CD14-positive monocyte (primary cell): ENCODE measurements at regions not wholly inside any gene's neighbourhood (a gene's known extent, or its start where the extent isn't known, plus 50 kb on each side); places are given as distances from the start of the nearest gene placed in this dataset.

ENCODE experiments used
- DNase-seq, 3 donors: peaks; one replicate each; pipeline ENCODE4 v3.0.0-alpha.2; 2011 to 2022
- H2AFZ ChIP-seq: 2 replicates; pipeline ENCODE4 v1.6.0; 2012; ENCODE audit warnings: mild to moderate bottlenecking, low read depth, low read length, inconsistent platforms; ENCODE audit not compliant: insufficient read depth, poor library complexity, severe bottlenecking
- H3K27ac ChIP-seq, 2 donors: 1 replicate in 1 of 2; 2 replicates in 1 of 2; pipeline ENCODE4 v1.5.1; 2012 to 2013; ENCODE audit warnings: low read length in 2 of 2, control low read depth in 1 of 2, inconsistent platforms in 1 of 2, low read depth in 1 of 2, mild to moderate bottlenecking in 1 of 2
- H3K27me3 ChIP-seq, 2 donors: one replicate each; pipeline versions ENCODE4 v1.6.0 to v1.6.1; 2011 to 2013; ENCODE audit warnings: low read length in 2 of 2; ENCODE audit not compliant: control insufficient read depth in 2 of 2, insufficient read depth in 2 of 2
- H3K36me3 ChIP-seq, 2 donors: replicated peaks in 1 of 2; 1 replicate in 1 of 2; 2 replicates in 1 of 2; pipeline versions ENCODE4 v1.5.1 to v1.6.1; 2012 to 2013; ENCODE audit warnings: low read length in 2 of 2, control low read depth in 1 of 2, inconsistent platforms in 1 of 2, mild to moderate bottlenecking in 1 of 2; ENCODE audit not compliant: insufficient read depth in 2 of 2, control insufficient read depth in 1 of 2
- H3K4me1 ChIP-seq, 2 donors: 1 replicate in 1 of 2; 2 replicates in 1 of 2; pipeline versions ENCODE4 v1.5.1 to v1.6.1; 2012 to 2013; ENCODE audit warnings: low read length in 2 of 2, control low read depth in 1 of 2, inconsistent platforms in 1 of 2, mild to moderate bottlenecking in 1 of 2, moderate library complexity in 1 of 2; ENCODE audit not compliant: insufficient read depth in 2 of 2, control insufficient read depth in 1 of 2
- H3K4me2 ChIP-seq: replicated peaks from 2 replicates; pipeline ENCODE3; 2012; ENCODE audit warnings: low read length, moderate library complexity, mild to moderate bottlenecking; ENCODE audit not compliant: poor library complexity, severe bottlenecking; ENCODE audit errors: extremely low read depth
- H3K4me3 ChIP-seq, 3 experiments: fragments of 200-600 bp in 1 of 3; sonication (generic) in 1 of 3; replicated peaks in 1 of 3; 1 replicate in 2 of 3; 2 replicates in 1 of 3; pipeline ENCODE4 v1.5.1; 2011 to 2013; ENCODE audit warnings: low read length in 3 of 3, mild to moderate bottlenecking in 3 of 3, control low read depth in 2 of 3, low read depth in 2 of 3, inconsistent platforms in 1 of 3, moderate library complexity in 1 of 3
- H3K79me2 ChIP-seq: 2 replicates; pipeline ENCODE4 v1.6.0; 2012; ENCODE audit warnings: mild to moderate bottlenecking, control low read depth, inconsistent platforms, low read length, moderate library complexity; ENCODE audit not compliant: insufficient read depth
- H3K9ac ChIP-seq: 2 replicates; pipeline ENCODE4 v1.6.0; 2017; ENCODE audit warnings: low read length, mild to moderate bottlenecking; ENCODE audit not compliant: insufficient read depth, poor library complexity, severe bottlenecking
- H3K9me3 ChIP-seq, 2 donors: replicated peaks in 1 of 2; 1 replicate in 1 of 2; 2 replicates in 1 of 2; pipeline versions ENCODE4 v1.5.1 to v1.6.1; 2012 to 2013; ENCODE audit warnings: low read length in 2 of 2, control low read depth in 1 of 2; ENCODE audit not compliant: control insufficient read depth in 1 of 2, insufficient read depth in 1 of 2
- H4K20me1 ChIP-seq: 2 replicates; pipeline ENCODE4 v1.6.0; 2012; ENCODE audit warnings: mild to moderate bottlenecking, low read length, control low read depth, moderate library complexity; ENCODE audit not compliant: insufficient read depth
- H3K27ac Mint-ChIP-seq, 7 donors: one replicate each; pipeline ENCODE4 v1.8.0; 2020; ENCODE audit warnings: mild to moderate bottlenecking in 7 of 7, mixed read lengths in 7 of 7, moderate library complexity in 6 of 7, inconsistent platforms in 2 of 7
- H3K27me3 Mint-ChIP-seq, 3 donors: one replicate each; pipeline ENCODE4 v1.8.0; 2021 to 2022; ENCODE audit warnings: low read depth in 3 of 3, mild to moderate bottlenecking in 3 of 3, mixed read lengths in 3 of 3, moderate library complexity in 3 of 3, inconsistent platforms in 1 of 3
- H3K36me3 Mint-ChIP-seq, 2 donors: one replicate each; pipeline ENCODE4 v1.8.0; 2020; ENCODE audit warnings: mixed read lengths in 2 of 2, inconsistent platforms in 1 of 2, mild to moderate bottlenecking in 1 of 2
- H3K4me1 Mint-ChIP-seq: one replicate; pipeline ENCODE4 v1.8.0; 2020; ENCODE audit warnings: mild to moderate bottlenecking, mixed read lengths
- H3K4me3 Mint-ChIP-seq, 2 donors: one replicate each; pipeline ENCODE4 v1.8.0; 2020; ENCODE audit warnings: mild to moderate bottlenecking in 2 of 2, mixed read lengths in 2 of 2, moderate library complexity in 1 of 2
- H3K9me3 Mint-ChIP-seq, 7 donors: one replicate each; pipeline ENCODE4 v1.8.0; 2020 to 2022; ENCODE audit warnings: mixed read lengths in 7 of 7, mild to moderate bottlenecking in 6 of 7, moderate library complexity in 6 of 7, inconsistent platforms in 2 of 7
- WGBS: methylation state at CpG from one replicate; pipeline ENCODE4 v1.1.5; 2013; ENCODE audit warnings: missing lambda C conversion rate; ENCODE audit not compliant: insufficient coverage; 5-methylcytosine and 5-hydroxymethylcytosine counted together
- intact Hi-C, 2 donors: fragments of 100-400 bp; cut with micrococcal nuclease; formaldehyde crosslinking; loops; one replicate each; pipeline versions ENCODE4 v1.15.0 to v1.15.1; 2023
- TF ChIP-seq, protein P1 (sequence below): fragments of 200-600 bp; IDR thresholded peaks from one replicate; pipeline ENCODE4 v1.8.0; 2022; ENCODE audit warnings: antibody characterized with exemption, mild to moderate bottlenecking

DNA sequence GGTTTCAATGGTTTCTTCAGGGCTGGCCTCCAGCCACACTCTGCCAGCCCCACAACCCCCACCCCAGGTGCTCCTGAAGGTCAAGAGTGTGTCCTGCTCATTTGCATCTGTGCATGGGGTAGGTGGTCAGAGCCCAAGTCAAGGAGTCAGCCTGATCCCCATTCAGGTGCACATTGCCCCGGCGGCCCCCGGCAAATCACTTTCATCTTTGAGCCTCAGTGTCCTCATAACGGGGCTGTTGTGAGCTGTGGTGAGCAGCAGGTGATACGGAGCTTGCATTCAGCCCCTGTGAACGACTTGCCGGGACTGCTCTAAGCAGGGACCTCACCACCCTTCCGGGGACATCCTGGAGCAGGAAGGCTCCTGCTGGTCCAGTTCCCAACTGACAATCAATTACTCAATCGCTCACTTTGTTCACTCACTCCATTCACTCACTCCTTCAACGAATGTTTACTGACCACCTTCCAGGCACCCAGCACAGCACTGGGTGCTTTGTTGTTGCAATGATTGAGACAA, 93.2 kb upstream of the CPEB4 start:
- Histone ChIP-seq H3K27me3 (no peaks in the 10 kb centered on the region), H2AFZ (no peak overlapping the region), H4K20me1 (no peaks in the 10 kb centered on the region), H3K27ac (no peak overlapping the region), H3K4me3 (no peak overlapping the region), H3K79me2 (no peaks in the 10 kb centered on the region), H3K9ac (no peak overlapping the region), H3K9me3 (no peaks in the 10 kb centered on the region), H3K36me3 (no peaks in the 10 kb centered on the region), H3K4me1 (peaks cover 18 to 21% of the 10 kb centered on the region in 2 donors), H3K4me2 (no peak overlapping the region)
- H3K27me3 Mint-ChIP-seq, result peaks cover 0 to 3% (median 1%) of the 10 kb centered on the region in 3 donors
- no peak overlapping the region for H3K27ac Mint-ChIP-seq
- WGBS, result 82% methylated on average over 6 of the region's 10 CpGs
- intact Hi-C loops, result no loop called here
- no peak overlapping the region for H3K4me3 Mint-ChIP-seq
- H3K4me1 Mint-ChIP-seq, result peaks cover 40% of the 10 kb centered on the region
- DNase-seq, result no peak
- peaks cover 0 to 2% of the 10 kb centered on the region in 2 donors for H3K36me3 Mint-ChIP-seq
- no peaks in the 10 kb centered on the region for H3K9me3 Mint-ChIP-seq
- TF ChIP-seq, protein P1, sequence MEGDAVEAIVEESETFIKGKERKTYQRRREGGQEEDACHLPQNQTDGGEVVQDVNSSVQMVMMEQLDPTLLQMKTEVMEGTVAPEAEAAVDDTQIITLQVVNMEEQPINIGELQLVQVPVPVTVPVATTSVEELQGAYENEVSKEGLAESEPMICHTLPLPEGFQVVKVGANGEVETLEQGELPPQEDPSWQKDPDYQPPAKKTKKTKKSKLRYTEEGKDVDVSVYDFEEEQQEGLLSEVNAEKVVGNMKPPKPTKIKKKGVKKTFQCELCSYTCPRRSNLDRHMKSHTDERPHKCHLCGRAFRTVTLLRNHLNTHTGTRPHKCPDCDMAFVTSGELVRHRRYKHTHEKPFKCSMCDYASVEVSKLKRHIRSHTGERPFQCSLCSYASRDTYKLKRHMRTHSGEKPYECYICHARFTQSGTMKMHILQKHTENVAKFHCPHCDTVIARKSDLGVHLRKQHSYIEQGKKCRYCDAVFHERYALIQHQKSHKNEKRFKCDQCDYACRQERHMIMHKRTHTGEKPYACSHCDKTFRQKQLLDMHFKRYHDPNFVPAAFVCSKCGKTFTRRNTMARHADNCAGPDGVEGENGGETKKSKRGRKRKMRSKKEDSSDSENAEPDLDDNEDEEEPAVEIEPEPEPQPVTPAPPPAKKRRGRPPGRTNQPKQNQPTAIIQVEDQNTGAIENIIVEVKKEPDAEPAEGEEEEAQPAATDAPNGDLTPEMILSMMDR, result no peak

DNA sequence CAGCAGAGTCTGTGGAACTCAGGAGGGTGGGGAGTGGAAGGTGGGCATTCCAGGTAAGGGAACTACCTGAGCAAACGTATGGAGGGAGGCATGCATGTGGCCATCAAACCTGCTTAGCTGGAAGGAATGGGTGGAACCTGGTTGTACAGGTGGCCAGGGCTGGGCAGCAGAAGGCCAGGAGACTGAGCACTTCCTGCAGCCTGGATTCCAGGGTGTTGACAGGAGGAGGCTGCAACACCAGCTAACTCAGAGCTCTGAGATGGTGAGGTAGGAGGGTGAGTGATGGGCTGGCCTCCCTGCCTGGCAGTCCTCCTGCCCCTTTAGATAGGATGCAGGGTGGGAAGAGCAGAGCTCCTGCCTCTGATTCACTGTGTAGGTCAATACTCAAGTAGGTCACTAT, 92.5 kb upstream of the CPEB4 start:
- peaks cover 0 to 1% of the 10 kb centered on the region in 2 donors for H3K36me3 Mint-ChIP-seq
- H3K4me2 ChIP-seq, result no peak overlapping the region
- H3K9me3 ChIP-seq, result no peaks in the 10 kb centered on the region
- H3K79me2 ChIP-seq, result no peaks in the 10 kb centered on the region
- H3K9me3 Mint-ChIP-seq, result no peaks in the 10 kb centered on the region
- no peak overlapping the region for H3K27ac Mint-ChIP-seq
- H3K4me3 Mint-ChIP-seq, result no peak overlapping the region
- no peak for DNase-seq
- no peaks in the 10 kb centered on the region for H3K27me3 ChIP-seq
- H3K4me1 ChIP-seq, result peaks cover 18 to 21% of the 10 kb centered on the region in 2 donors
- H2AFZ ChIP-seq, result no peak overlapping the region
- H3K4me3 ChIP-seq, result no peak overlapping the region
- H3K36me3 ChIP-seq, result no peaks in the 10 kb centered on the region
- H4K20me1 ChIP-seq, result no peaks in the 10 kb centered on the region
- WGBS, result 92% methylated on average over 1 of the region's 1 CpG
- peaks cover 0 to 3% (median 1%) of the 10 kb centered on the region in 3 donors for H3K27me3 Mint-ChIP-seq
- H3K27ac ChIP-seq, result no peak overlapping the region
- intact Hi-C loops, result no loop called here
- peaks cover 40% of the 10 kb centered on the region for H3K4me1 Mint-ChIP-seq
- no peak overlapping the region for H3K9ac ChIP-seq
- TF ChIP-seq, protein P1, result no peak
